ENCODE measurements at regions not wholly inside any gene's neighbourhood (a gene's known extent, or its start where the extent isn't known, plus 50 kb on each side); places are given as distances from the start of the nearest gene placed in this dataset.

DNA sequence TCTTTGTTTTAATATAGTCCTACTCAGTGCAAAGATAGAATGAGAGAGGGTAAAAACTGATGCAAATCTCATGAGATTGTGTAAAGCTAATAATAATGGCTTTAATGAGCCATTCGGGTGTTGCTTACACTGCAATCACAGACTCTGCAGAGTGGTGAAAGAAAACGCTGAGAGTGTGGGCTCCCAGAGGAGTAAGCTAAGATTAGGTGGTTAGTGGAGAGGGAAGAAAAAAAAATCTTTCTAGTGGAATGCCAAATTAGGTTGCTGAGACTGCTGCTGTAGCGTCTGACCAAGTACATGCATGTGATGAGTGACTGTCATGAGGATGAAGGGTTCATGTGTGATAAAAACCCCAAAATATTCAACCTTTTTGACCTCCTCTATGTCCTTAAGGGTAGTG lies 645.9 kb upstream of the ADGRL4 start:
- no peak for DNase-seq

DNA sequence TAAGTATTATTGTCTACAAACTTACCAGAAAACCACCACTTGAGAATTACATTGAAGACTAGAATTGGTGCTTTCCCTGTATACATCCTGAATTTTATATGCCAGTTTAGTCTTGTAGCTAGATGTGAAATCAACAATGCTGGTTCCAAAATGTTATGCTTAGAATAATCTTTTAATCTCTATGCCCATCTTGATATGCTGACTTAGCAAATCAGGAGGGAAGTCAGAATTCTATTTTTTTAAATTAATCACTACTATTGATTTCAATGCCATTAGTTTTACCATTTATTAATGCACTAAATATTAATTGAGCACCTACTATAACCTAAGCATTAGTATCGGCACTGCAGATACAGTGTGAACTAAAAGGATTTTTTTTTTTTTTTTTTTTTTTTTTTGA lies 641.6 kb upstream of the ADGRL4 start:
- H3K36me3 ChIP-seq: no peaks in the 10 kb centered on the region
- no peak for TF ChIP-seq POLR2A (IDR thresholded peaks at IDR 0.05)
- TF ChIP-seq, protein P1, sequence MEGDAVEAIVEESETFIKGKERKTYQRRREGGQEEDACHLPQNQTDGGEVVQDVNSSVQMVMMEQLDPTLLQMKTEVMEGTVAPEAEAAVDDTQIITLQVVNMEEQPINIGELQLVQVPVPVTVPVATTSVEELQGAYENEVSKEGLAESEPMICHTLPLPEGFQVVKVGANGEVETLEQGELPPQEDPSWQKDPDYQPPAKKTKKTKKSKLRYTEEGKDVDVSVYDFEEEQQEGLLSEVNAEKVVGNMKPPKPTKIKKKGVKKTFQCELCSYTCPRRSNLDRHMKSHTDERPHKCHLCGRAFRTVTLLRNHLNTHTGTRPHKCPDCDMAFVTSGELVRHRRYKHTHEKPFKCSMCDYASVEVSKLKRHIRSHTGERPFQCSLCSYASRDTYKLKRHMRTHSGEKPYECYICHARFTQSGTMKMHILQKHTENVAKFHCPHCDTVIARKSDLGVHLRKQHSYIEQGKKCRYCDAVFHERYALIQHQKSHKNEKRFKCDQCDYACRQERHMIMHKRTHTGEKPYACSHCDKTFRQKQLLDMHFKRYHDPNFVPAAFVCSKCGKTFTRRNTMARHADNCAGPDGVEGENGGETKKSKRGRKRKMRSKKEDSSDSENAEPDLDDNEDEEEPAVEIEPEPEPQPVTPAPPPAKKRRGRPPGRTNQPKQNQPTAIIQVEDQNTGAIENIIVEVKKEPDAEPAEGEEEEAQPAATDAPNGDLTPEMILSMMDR (IDR thresholded peaks at IDR 0.05): no peak
- H3K27ac ChIP-seq: no peak overlapping the region
- H3K9me3 ChIP-seq: no peaks in the 10 kb centered on the region
- no peak overlapping the region for H3K4me3 ChIP-seq
- no peaks in the 10 kb centered on the region for H3K4me1 ChIP-seq
- 79% methylated on average over 1 of the region's 1 CpG for WGBS (ENCODE audit: insufficient coverage, low coverage, low lambda C conversion rate, missing lambda C conversion rate)
- H3K27me3 ChIP-seq: no peaks in the 10 kb centered on the region
- intact Hi-C loops (cut with DNase I): no loop called here
- ATAC-seq: no peak
- DNase-seq: no peak

More for the DNA sequence above, 645.9 kb upstream of the ADGRL4 start:
- Histone ChIP-seq H3K9me3 (no peaks in the 10 kb centered on the region), H3K36me3 (no peaks in the 10 kb centered on the region), H3K27me3 (no peaks in the 10 kb centered on the region), H3K4me3 (no peak overlapping the region), H3K4me1 (peaks cover 0 to 5% (median 0%) of the 10 kb centered on the region in 4 donors), H3K27ac (no peak overlapping the region)
- no peak for ATAC-seq
- intact Hi-C loops (cut with DNase I): no loop called here
- WGBS (ENCODE audit: insufficient coverage, low coverage, low lambda C conversion rate, missing lambda C conversion rate): 49% methylated on average over 3 of the region's 3 CpGs
- TF ChIP-seq, protein P1 (IDR thresholded peaks at IDR 0.05): no peak
- no peak for TF ChIP-seq POLR2A (IDR thresholded peaks at IDR 0.05)

DNA sequence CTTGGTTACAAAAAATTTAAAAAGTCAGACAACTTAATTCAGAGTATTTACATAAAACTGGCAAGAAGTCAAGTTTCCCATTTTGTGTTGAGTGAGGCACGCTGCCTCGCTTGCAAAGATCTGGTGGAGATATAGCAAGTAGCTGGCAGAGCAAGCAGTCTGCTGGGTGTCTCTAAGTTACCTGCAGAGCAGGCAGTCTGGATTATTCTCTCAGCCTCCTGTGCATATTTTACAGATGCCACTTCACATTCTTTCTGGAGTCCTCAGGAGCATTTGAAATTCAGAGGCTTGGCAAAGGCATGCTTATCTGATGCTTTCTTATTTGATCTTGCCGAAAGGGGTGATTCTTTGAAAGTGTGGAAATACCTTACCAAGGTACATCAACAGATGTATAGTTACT lies 640.4 kb upstream of the ADGRL4 start:
- H3K36me3 ChIP-seq: no peaks in the 10 kb centered on the region
- no peak for TF ChIP-seq POLR2A (IDR thresholded peaks at IDR 0.05)
- TF ChIP-seq, protein P1 (IDR thresholded peaks at IDR 0.05): no peak

DNA sequence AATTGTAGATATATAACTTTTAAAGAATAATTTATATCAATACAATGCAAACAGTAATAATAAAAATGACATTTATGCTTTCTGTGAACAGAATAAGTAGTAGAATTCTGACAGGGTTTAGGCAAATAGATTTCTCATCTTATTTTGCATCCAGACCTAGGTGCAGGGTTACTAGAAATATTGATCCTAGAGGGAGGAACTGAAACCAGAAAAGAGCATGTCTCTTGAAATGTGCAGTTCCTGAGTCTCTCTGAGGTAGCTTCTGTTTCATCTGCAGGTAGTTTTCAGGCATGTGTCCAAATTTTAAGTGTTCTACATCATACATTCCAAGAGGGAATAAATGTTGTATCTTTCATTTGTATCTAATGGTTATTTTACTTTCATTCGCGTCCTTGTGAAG lies 631.9 kb upstream of the ADGRL4 start:
- WGBS (ENCODE audit: insufficient coverage, low coverage, low lambda C conversion rate, missing lambda C conversion rate): 95% methylated on average over 2 of the region's 2 CpGs
- no peaks in the 10 kb centered on the region for H3K27me3 ChIP-seq
- no peaks in the 10 kb centered on the region for H3K4me1 ChIP-seq
- no peak overlapping the region for H3K4me3 ChIP-seq
- intact Hi-C loops (cut with DNase I): no loop called here
- DNase-seq: no peak
- no peaks in the 10 kb centered on the region for H3K9me3 ChIP-seq
- no peak for ATAC-seq
- H3K36me3 ChIP-seq: no peaks in the 10 kb centered on the region
- TF ChIP-seq, protein P1 (IDR thresholded peaks at IDR 0.05): no peak
- no peak for TF ChIP-seq POLR2A (IDR thresholded peaks at IDR 0.05)
- no peak overlapping the region for H3K27ac ChIP-seq

More for the DNA sequence above, 640.4 kb upstream of the ADGRL4 start:
- Histone ChIP-seq H3K4me3 (no peak overlapping the region), H3K4me1 (no peaks in the 10 kb centered on the region), H3K9me3 (no peaks in the 10 kb centered on the region), H3K27me3 (no peaks in the 10 kb centered on the region), H3K27ac (no peak overlapping the region)
- intact Hi-C loops (cut with DNase I): no loop called here
- ATAC-seq: no peak
- no peak for DNase-seq
- WGBS (ENCODE audit: insufficient coverage, low coverage, low lambda C conversion rate, missing lambda C conversion rate): 77% methylated on average over 3 of the region's 3 CpGs

DNA sequence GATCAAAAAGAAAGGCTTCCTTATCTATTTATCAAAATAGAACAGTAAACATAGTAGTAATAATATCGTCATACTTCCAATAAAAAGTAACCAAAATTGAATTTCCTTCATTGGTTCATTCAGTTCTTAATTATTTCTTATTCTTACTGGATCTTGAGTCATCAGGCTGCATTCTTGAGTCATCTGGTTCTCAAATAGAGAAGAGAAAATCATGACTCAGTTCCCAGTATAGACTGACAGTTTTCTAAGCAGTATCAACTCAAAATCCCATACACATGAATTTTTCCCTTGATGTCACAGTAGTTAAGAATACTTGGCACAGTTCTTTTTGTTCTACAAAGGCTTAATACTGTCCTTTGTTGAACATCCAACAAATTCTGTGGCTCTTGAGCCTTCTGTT lies 626.9 kb upstream of the ADGRL4 start:
- H3K4me1 ChIP-seq: no peaks in the 10 kb centered on the region
- H3K27ac ChIP-seq: no peak overlapping the region
- WGBS (ENCODE audit: insufficient coverage, low coverage, low lambda C conversion rate, missing lambda C conversion rate): 91% methylated on average over 1 of the region's 1 CpG
- no peaks in the 10 kb centered on the region for H3K27me3 ChIP-seq
- DNase-seq (no peak), ATAC-seq (no peak)
- intact Hi-C loops (cut with DNase I): no loop called here
- no peak for TF ChIP-seq POLR2A (IDR thresholded peaks at IDR 0.05)
- TF ChIP-seq, protein P1 (IDR thresholded peaks at IDR 0.05): no peak
- no peaks in the 10 kb centered on the region for H3K36me3 ChIP-seq
- no peaks in the 10 kb centered on the region for H3K9me3 ChIP-seq
- no peak overlapping the region for H3K4me3 ChIP-seq

Data from right lobe of liver (tissue), 6 donors.